ENCODE measurements at regions not wholly inside any gene's neighbourhood (a gene's known extent, or its start where the extent isn't known, plus 50 kb on each side); places are given as distances from the start of the nearest gene placed in this dataset.

GRCh38 chr9:81814794-81815464, 113.3 kb upstream of the SPATA31D4 start:
- TF ChIP-seq CTCF (IDR thresholded peaks at IDR 0.05): no peak
- TF ChIP-seq POLR2AphosphoS5 (IDR thresholded peaks at IDR 0.05): no peak

Data from gastroesophageal sphincter (tissue), 3 donors.